Osteocyte (in vitro differentiated cells): ENCODE measurements at regions not wholly inside any gene's neighbourhood (a gene's known extent, or its start where the extent isn't known, plus 50 kb on each side); places are given as distances from the start of the nearest gene placed in this dataset.

Experiments used
- DNase-seq: peaks from one replicate; pipeline ENCODE4 v3.0.0; 2021; ENCODE audit warnings: mixed read lengths; ENCODE audit not compliant: unreplicated experiment; ENCODE audit errors: extremely low spot score
- H3K27ac Mint-ChIP-seq: one replicate; pipeline ENCODE4 v1.8.0; 2021; ENCODE audit warnings: mild to moderate bottlenecking, mixed read lengths; ENCODE audit not compliant: unreplicated experiment
- H3K27me3 Mint-ChIP-seq: one replicate; pipeline ENCODE4 v1.8.0; 2021; ENCODE audit warnings: mixed read lengths; ENCODE audit not compliant: unreplicated experiment
- H3K36me3 Mint-ChIP-seq: one replicate; pipeline ENCODE4 v1.8.0; 2021; ENCODE audit warnings: mixed read lengths; ENCODE audit not compliant: unreplicated experiment
- H3K4me1 Mint-ChIP-seq: one replicate; pipeline ENCODE4 v1.8.0; 2021; ENCODE audit warnings: mixed read lengths; ENCODE audit not compliant: unreplicated experiment
- H3K4me3 Mint-ChIP-seq: one replicate; pipeline ENCODE4 v1.8.0; 2021; ENCODE audit warnings: mild to moderate bottlenecking, moderate library complexity, mixed read lengths; ENCODE audit not compliant: unreplicated experiment
- H3K9me3 Mint-ChIP-seq: one replicate; pipeline ENCODE4 v1.8.0; 2021; ENCODE audit warnings: mixed read lengths; ENCODE audit not compliant: unreplicated experiment
- TF ChIP-seq, protein P1 (sequence below): fragments of 200-600 bp; sonication (generic); IDR thresholded peaks from 2 replicates; pipeline ENCODE4 v1.5.0; 2021; ENCODE audit warnings: antibody characterized with exemption, mild to moderate bottlenecking, moderate library complexity

GRCh38 chr7:351681-352480 lies 61.9 kb downstream of the FOXL3 start:
- no peaks in the 10 kb centered on the region for H3K36me3 Mint-ChIP-seq
- H3K27ac Mint-ChIP-seq, result no peak overlapping the region
- H3K4me1 Mint-ChIP-seq, result peaks cover 1% of the 10 kb centered on the region
- no peaks in the 10 kb centered on the region for H3K9me3 Mint-ChIP-seq
- no peak for DNase-seq
- H3K4me3 Mint-ChIP-seq, result no peak overlapping the region
- TF ChIP-seq, protein P1, sequence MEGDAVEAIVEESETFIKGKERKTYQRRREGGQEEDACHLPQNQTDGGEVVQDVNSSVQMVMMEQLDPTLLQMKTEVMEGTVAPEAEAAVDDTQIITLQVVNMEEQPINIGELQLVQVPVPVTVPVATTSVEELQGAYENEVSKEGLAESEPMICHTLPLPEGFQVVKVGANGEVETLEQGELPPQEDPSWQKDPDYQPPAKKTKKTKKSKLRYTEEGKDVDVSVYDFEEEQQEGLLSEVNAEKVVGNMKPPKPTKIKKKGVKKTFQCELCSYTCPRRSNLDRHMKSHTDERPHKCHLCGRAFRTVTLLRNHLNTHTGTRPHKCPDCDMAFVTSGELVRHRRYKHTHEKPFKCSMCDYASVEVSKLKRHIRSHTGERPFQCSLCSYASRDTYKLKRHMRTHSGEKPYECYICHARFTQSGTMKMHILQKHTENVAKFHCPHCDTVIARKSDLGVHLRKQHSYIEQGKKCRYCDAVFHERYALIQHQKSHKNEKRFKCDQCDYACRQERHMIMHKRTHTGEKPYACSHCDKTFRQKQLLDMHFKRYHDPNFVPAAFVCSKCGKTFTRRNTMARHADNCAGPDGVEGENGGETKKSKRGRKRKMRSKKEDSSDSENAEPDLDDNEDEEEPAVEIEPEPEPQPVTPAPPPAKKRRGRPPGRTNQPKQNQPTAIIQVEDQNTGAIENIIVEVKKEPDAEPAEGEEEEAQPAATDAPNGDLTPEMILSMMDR, result no peak
- H3K27me3 Mint-ChIP-seq, result no peaks in the 10 kb centered on the region

DNA sequence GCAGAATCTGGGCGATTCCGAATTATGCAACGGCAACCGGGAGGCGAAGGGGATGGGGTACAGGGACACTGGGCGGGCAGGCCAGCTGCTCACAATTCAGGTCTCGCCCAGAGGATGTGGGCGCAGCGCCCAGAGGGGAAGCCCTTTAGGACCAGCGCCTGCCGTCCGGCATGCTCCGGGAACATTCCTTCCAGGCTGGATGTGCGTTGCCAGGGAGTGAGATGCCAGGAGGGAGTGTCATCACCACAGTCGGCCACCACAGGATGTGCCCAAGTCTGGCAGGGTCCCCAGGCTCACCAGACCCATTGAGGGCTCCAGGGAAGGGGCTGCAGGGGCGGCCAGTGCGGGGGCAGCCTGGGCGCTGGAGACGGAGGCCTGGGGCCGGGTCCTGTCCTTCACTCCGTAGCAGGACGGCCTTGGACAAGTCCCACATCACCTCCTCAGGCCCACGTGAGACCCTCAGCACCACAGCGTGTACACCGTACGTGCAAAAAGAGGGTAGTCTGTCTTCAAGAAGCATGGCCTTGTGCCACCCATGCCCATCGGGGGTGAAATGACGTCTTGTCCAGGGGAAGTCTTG lies 63.9 kb downstream of the FOXL3 start:
- TF ChIP-seq, protein P1, result no peak
- Mint-ChIP-seq H3K27ac (no peak overlapping the region), H3K4me1 (peaks cover 1% of the 10 kb centered on the region), H3K36me3 (no peaks in the 10 kb centered on the region), H3K4me3 (no peak overlapping the region), H3K9me3 (no peaks in the 10 kb centered on the region), H3K27me3 (no peaks in the 10 kb centered on the region)
- DNase-seq, result no peak

GRCh38 chr7:354597-355470 lies 64.9 kb downstream of the FOXL3 start:
- no peak for DNase-seq
- H3K27ac Mint-ChIP-seq, result no peak overlapping the region
- TF ChIP-seq, protein P1, result no peak

GRCh38 chr7:355568-355967 lies 65.6 kb downstream of the FOXL3 start:
- Mint-ChIP-seq H3K27me3 (no peaks in the 10 kb centered on the region), H3K27ac (no peak overlapping the region), H3K9me3 (no peaks in the 10 kb centered on the region), H3K36me3 (no peaks in the 10 kb centered on the region), H3K4me1 (peaks cover 1% of the 10 kb centered on the region), H3K4me3 (no peak overlapping the region)
- TF ChIP-seq, protein P1, result no peak
- no peak for DNase-seq

More at GRCh38 chr7:354597-355470, 64.9 kb downstream of the FOXL3 start:
- Mint-ChIP-seq H3K4me3 (no peak overlapping the region), H3K9me3 (no peaks in the 10 kb centered on the region), H3K36me3 (no peaks in the 10 kb centered on the region), H3K4me1 (peaks cover 1% of the 10 kb centered on the region), H3K27me3 (no peaks in the 10 kb centered on the region)

- no peak for DNase-seq
- TF ChIP-seq, protein P1, result no peak
- H3K27ac Mint-ChIP-seq, result no peak overlapping the region
- H3K27me3 Mint-ChIP-seq, result no peaks in the 10 kb centered on the region
- H3K4me1 Mint-ChIP-seq, result peaks cover 1% of the 10 kb centered on the region
- H3K9me3 Mint-ChIP-seq, result no peaks in the 10 kb centered on the region
- H3K36me3 Mint-ChIP-seq, result no peaks in the 10 kb centered on the region
- no peak overlapping the region for H3K4me3 Mint-ChIP-seq
Measured at GRCh38 chr7:356087-356486, 66.1 kb downstream of the FOXL3 start.
